GM19463 (cell line): ENCODE measurements at regions not wholly inside any gene's neighbourhood (a gene's known extent, or its start where the extent isn't known, plus 50 kb on each side); places are given as distances from the start of the nearest gene placed in this dataset.
"Not testable (repeated sequence)": the region's sequence is repeated elsewhere in the genome, so short reads cannot be mapped to it uniquely, and the experiment has no call there.

Experiments
- ATAC-seq: cut with Tn5 transposase; IDR thresholded peaks from one replicate; pipeline ENCODE4 v1.9.1; 2021; ENCODE audit warnings: mild to moderate bottlenecking, moderate library complexity; ENCODE audit not compliant: unreplicated experiment

GRCh38 chr12:85424581-85425348, 144.7 kb downstream of the ALX1 start:
- peak; percentile 74 for ATAC-seq

GRCh38 chr12:85425349-85425612, 145.3 kb downstream of the ALX1 start:
- no peak for ATAC-seq

GRCh38 chr12:85425926-85426325, 145.9 kb downstream of the ALX1 start:
- ATAC-seq: no peak

GRCh38 chr12:85433148-85433547, 153.1 kb downstream of the ALX1 start:
- ATAC-seq: not testable (repeated sequence)

- no peak for ATAC-seq
Observed at GRCh38 chr12:85440271-85440670, 160.3 kb downstream of the ALX1 start.

- ATAC-seq: no peak
Observed at GRCh38 chr12:85441025-85441424, 161.0 kb downstream of the ALX1 start.

- no peak for ATAC-seq
Observed at GRCh38 chr12:85441741-85442140, 161.7 kb downstream of the ALX1 start.

GRCh38 chr12:85445060-85445938, 165.3 kb downstream of the ALX1 start:
- no peak for ATAC-seq

GRCh38 chr12:85448031-85448430, 168.0 kb downstream of the ALX1 start:
- ATAC-seq: no peak

- ATAC-seq: no peak
Observed at GRCh38 chr12:85448548-85449139, 168.6 kb downstream of the ALX1 start.

- no peak for ATAC-seq
Observed at GRCh38 chr12:85457016-85457415, 177.0 kb downstream of the ALX1 start.

GRCh38 chr12:85461127-85461526, 181.1 kb downstream of the ALX1 start:
- ATAC-seq: no peak

GRCh38 chr12:85462888-85463287, 182.9 kb downstream of the ALX1 start:
- ATAC-seq: no peak

GRCh38 chr12:85466890-85467289, 186.9 kb downstream of the ALX1 start:
- ATAC-seq: no peak

GRCh38 chr12:85468356-85469157, 188.5 kb downstream of the ALX1 start:
- peak; percentile 94 for ATAC-seq

- ATAC-seq: not testable (repeated sequence)
Observed at GRCh38 chr12:85469158-85470086, 189.4 kb downstream of the ALX1 start.

- ATAC-seq: not testable (repeated sequence)
Observed at GRCh38 chr12:85475277-85475676, 195.3 kb downstream of the ALX1 start.

- no peak for ATAC-seq
Observed at GRCh38 chr12:85476756-85477155, 196.7 kb downstream of the ALX1 start.

- ATAC-seq: peak; percentile 81
Observed at GRCh38 chr12:85484387-85484786, 204.4 kb downstream of the ALX1 start.

- no peak for ATAC-seq
Observed at GRCh38 chr12:85489194-85489593, 209.2 kb downstream of the ALX1 start.
